ENCODE measurements at regions not wholly inside any gene's neighbourhood (a gene's known extent, or its start where the extent isn't known, plus 50 kb on each side); places are given as distances from the start of the nearest gene placed in this dataset.
"Not testable (repeated sequence)": the region's sequence is repeated elsewhere in the genome, so short reads cannot be mapped to it uniquely, and the experiment has no call there.

DNA sequence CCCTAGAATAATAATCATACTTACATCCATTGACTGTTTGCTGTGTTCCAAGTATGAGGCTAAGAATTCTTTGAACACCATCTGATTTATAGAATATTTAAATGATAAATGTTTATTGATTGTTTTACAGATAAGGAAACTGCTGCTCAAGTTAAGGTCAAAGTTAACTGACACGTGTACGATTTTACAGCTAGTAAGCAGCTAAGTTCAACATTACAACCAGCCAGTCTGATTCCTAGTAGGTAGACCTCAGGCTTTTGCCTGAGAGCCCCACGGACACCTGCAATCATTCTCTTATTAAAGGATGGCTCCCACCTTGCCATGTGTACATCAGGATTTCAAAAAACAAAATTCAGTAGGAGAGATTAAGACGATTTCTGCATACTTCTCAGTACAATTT, 141.9 kb downstream of the SPRY2 start:
- ATAC-seq (peak; percentile 42), DNase-seq (no peak)
- intact Hi-C loops (cut with DNase I, micrococcal nuclease) = no loop called here

DNA sequence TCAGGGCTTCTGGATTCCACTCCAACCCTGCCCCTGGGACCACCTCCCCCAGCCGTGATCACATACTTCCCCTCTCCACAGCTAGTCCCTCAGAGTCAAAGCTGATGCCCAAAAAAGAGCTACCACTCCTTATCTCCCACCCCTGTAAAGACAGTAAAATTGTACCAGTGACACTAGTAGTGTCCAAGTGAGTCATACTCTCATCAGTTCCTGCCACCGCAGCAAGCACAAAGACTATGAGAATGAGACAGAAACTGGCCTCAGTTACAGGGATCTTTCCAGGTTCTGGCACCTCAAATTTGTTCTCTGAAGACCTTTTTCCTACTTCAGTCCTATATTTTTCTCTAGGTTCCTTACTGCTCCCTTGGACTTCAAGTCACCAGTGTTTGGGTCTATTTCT, 144.2 kb downstream of the SPRY2 start:
- intact Hi-C loops (cut with DNase I, micrococcal nuclease) = no loop called here
- no peak for ATAC-seq

DNA sequence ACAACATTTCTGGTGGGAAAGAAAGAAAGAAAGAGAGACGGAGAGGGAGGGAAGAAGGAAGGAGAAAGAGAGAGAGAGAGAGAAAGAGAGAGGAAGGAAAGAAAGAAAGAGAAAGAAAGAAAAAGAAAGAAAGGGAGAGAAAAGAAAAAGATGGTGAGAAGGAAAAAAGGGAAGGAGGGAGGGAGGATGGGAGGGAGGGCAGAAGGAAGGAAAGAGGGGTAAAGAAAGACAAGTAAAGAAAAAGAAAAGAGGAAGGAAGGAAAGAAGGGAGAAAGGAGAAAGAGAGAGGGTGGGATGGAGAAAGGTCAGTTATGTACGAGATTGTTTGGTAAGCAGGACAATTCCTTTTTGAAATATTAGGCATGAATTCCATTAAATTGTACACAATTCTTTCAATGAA, 145.3 kb downstream of the SPRY2 start:
- intact Hi-C loops (cut with DNase I, micrococcal nuclease) = no loop called here
- no peak for ATAC-seq
- DNase-seq = no peak

More for the DNA sequence above, 144.2 kb downstream of the SPRY2 start:
- no peak for DNase-seq

DNA sequence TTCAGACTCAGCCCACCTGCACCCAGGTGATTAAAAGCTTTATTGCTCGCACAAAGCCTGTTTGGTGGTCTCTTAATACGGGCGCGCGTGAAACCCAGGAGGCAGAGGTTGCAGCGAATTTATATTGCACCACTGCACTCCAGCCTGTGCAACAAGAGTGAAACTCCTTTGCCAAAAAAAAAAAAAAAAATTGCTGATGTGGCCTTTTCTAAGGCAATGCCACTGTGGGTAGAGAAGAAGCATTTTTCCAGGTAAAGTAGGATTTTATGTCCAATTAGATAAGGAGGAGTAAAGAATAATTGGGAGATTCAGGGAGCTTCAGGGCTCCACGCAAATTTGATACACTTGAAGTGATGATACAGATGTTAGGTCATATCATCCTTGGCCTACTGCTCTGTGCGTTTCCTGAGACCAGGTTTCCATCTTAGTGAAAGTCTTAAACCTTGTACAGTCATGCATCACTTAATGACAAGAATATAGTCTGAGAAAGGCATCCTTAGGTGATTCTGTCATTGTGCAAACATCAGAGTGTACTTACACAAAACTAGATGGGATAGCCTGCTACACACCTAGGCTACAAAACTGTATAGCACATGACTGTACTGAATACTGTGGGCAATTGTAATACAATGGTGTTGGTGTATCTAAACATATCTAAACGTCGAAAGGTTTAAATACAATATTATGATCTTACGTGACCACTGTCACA, 150.9 kb downstream of the SPRY2 start:
- DNase-seq (no peak), ATAC-seq (no peak)
- intact Hi-C loops (cut with DNase I, micrococcal nuclease) = no loop called here

DNA sequence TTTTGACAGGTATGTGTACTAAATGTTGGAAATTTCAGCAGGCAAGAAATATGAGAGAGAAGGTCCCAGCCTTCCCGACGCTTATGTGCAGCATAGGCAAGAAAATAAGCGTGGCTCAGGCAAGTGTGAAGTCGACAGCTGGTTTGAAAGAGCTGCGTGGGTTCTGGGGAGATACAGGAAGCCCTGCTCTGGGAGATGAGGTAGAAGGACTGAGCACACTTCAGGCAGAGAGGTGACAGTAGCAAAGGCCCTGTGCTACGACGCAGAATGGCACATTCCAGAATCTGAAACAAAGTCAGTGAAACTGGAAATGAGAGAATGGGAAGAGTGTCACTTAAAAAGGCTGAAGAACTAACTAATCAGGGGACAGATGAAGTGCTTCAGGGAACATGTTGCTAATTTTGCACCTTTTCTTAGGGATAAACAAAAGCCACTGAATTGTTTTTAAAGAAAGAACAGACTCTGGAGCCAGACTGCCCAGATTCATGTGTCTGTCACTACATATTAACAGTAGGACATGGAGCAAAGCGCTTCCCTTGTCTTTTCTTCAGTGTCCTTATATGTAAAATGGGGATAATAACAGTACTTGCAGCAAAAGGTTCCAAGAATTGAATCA, 160.1 kb downstream of the SPRY2 start:
- no peak for DNase-seq
- ATAC-seq = no peak
- intact Hi-C loops (cut with DNase I, micrococcal nuclease) = no loop called here

DNA sequence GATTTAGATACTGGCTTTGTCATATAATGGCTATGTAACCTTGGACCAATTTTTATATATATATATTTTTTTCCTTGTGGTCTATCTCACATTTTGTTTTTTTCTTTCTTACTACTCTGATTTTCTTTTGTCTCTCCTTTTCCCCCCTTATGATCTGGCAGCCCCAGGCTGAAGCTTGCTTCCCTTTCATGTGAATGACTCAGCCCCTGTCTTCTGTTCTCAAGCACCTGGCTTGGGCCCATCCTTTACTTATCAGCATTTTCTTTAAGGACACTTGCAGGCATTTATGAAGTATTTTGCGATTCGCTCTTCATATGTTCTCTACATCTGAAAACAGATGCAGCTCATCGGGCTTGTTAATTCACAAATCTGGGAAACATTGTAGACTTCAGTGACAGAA, 163.6 kb downstream of the SPRY2 start:
- intact Hi-C loops (cut with DNase I, micrococcal nuclease) = no loop called here

DNA sequence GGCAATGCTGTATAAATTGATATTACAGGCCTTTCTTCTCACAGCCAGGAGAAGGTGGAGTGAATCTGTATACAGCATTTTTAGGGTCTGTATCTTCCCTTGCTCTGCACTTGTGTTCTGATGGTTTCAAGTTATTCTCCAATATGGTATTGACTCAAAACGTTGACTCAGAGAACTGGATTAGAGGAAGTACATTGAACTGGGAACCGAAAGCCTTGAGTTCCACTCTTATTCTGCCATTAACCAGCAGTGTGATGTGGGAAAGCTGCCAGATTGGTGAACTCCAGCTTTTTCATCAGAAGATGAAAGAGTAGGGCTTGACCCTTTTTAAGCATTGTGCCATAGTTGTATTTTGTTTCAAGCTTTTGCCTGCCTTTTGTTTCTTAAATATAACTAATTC, 167.7 kb downstream of the SPRY2 start:
- ATAC-seq = no peak
- intact Hi-C loops (cut with DNase I, micrococcal nuclease) = no loop called here

More for the DNA sequence above, 163.6 kb downstream of the SPRY2 start:
- ATAC-seq (no peak), DNase-seq (no peak)

DNA sequence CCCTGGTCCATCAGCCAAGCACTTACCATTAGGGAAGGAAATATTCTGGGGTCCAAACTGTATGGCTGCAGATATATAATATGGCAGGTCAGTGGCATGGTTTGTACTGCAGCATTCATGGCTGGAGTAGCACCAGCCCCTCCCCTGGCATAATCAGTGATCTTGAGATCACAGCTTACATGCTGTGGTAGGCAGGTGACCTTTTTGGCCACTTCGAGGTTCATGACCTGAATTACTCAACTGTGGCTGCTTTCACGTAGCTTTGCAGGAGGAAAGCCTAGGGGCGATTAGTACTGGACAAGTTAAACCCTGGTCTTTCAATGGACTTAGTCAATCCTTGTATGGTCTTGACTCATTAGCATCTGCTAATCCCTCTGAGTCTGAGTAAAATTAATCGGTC, 169.8 kb downstream of the SPRY2 start:
- ATAC-seq (no peak), DNase-seq (no peak)
- intact Hi-C loops (cut with DNase I, micrococcal nuclease) = no loop called here

More for the DNA sequence above, 167.7 kb downstream of the SPRY2 start:
- DNase-seq = peak in 1 of 2 donors; percentile 14

DNA sequence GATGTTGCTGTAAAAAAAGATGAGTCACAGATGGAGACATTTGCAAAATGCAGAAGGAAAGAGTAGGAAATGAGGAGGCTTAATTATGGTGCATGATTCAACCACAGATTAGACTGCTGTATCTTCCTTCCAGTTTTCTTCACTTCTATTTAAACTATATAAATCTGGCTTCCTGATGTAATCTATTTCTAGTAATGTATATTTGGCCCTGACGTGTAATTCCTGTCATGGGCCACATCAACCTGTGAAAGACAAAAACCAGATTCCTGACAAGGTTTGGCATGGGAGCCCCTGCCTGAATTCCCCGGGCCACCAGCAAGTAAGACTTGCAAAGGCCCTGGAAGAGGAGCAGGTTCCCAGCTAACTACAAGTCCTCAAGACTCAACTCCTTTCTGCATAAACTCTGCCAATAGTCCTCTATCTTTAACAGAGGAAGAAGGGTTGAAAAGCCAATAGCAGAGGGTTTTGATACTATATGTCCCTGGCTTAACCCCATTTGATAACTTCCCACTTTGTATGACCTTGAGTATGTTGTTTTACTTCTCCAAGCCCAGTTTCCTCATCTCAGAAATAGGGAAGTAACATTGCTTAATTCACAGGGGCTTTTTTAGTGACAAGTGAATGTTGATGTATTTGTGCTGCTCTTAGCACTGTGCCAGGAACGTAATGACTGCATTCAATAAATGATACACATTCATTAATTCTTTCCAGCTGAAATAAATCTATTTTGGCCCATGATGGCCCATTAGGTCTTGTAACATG, 172.7 kb downstream of the SPRY2 start:
- no peak for DNase-seq
- intact Hi-C loops (cut with DNase I, micrococcal nuclease) = no loop called here
- peak; percentile 26 for ATAC-seq

DNA sequence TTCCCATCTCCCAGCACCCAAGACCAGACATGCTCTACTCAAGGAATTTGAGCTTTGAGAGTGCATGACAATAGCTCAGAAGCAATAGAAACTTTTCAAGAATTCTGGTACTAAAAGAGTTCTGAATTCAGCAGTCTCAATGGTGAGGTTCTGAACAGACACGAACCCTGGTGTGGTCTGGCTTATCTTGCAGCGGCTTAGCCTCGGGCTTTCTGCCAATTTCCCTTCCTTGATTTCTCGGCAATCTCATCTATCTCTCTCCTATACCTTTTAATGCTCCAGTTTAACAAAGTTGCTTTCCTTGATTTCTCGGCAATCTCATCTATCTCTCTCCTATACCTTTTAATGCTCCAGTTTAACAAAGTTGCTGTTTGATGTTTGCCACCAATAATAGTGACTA, 174.6 kb downstream of the SPRY2 start:
- ATAC-seq = no peak
- intact Hi-C loops (cut with DNase I, micrococcal nuclease) = no loop called here
- no peak for DNase-seq

DNA sequence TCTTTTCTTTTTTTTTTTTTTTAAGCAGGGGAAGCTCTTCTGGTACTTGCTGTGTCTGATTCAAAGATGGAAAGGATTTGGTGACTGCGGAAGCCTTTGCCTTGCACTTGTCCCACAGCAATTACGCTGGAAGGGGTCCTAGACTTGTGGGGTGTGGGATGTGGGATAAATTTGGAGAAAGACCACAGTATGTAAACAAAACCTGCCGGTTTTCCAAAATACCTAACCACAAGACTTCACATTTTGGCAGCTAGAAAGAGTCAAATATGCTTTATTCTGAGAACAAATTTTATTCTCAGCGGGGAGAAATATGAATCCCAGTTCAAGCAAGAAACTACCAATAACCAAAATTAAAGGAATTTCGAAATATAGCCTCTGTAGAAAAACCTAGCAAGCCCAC, 176.5 kb downstream of the SPRY2 start:
- DNase-seq (no peak), ATAC-seq (no peak)
- intact Hi-C loops (cut with DNase I, micrococcal nuclease) = no loop called here

DNA sequence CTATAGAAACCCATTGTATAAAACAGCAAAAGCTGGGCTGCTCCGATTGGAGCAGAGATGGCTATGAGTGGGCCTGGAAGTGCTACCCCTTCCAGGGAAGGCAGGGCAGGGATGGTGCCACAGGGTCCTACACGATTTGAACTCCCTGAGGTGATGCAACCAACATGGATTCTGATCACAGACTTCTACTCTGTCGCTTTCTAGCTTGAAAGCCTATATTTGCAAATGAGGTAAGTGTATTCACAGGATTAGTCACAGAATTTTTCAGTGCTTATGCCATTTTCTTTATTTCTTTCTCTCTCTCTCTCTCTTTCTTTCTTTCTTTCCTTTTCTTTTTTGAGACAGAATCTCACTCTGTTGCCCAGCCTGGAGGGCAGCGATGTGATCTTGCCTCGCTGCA, 179.0 kb downstream of the SPRY2 start:
- DNase-seq (no peak), ATAC-seq (no peak)
- intact Hi-C loops (cut with DNase I, micrococcal nuclease) = no loop called here

DNA sequence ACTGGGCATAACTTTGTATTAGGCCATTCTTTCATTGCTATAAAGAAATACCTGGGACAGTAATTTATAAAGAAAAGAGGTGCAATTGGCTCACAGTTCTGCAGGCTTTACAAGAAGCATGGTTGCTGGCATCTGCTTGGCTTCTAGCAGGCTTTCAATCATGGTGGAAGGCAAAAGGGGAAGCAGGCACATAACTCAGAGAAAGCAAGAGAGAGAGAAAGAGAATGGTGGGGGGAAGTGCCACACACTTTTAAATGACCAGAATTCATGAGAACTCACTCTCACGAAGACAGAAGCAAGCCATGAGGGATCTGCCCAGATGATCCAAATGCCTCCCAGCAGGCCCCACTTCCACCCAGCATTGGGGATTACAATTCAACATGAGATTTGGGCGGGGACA, 179.7 kb downstream of the SPRY2 start:
- intact Hi-C loops (cut with DNase I, micrococcal nuclease) = no loop called here
- ATAC-seq = no peak
- no peak for DNase-seq

DNA sequence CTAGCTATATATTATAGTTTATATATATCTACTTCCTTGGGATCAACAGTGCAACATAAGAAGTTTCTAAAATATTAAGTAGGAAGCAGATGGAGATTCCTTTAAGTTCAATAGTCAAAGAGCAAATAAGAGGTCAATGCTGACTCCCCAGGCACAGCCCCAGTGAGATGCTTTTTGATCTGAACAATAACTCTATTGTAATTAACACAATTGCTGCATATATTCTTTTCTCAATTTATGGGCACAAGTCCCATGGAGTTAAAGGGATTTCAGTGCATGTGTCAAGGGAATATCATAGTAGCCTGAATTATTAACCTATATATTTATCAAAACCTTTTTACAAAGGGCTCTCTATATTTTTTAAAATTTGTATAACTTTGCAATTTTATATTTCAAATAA, 180.8 kb downstream of the SPRY2 start:
- ATAC-seq (no peak), DNase-seq (no peak)
- intact Hi-C loops (cut with DNase I, micrococcal nuclease) = no loop called here

DNA sequence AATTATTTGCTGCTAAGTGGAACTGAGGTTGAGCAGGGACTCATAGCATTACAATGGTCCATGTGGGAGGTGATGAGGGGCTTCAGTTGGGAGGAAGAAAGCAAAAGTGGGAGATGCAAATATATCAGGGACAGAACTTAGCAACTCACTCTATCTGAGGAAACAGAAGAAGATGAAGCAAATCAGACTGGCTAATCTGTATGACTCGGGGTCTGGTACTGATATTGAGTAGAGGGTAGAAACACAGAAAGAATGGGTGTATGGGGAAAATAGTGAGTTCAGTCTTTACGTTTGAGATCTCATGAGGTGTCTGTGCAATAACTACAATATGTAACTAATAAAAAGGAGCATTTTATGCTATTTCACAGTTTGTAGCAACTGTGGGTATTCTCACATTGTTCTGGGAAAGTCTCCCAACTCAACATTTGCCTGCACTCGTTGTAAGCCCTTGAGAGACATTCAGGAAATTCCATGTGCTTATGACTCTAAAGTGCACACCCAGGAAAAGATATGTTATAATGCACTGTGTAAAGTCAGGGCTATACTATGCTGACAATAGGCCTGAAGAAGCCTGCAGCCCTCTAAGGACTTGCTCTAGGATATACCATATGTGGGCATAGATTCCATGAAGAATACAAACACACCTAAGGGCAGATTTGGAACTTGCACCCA, 183.5 kb downstream of the SPRY2 start:
- ATAC-seq = no peak
- DNase-seq = no peak
- intact Hi-C loops (cut with DNase I, micrococcal nuclease) = no loop called here

DNA sequence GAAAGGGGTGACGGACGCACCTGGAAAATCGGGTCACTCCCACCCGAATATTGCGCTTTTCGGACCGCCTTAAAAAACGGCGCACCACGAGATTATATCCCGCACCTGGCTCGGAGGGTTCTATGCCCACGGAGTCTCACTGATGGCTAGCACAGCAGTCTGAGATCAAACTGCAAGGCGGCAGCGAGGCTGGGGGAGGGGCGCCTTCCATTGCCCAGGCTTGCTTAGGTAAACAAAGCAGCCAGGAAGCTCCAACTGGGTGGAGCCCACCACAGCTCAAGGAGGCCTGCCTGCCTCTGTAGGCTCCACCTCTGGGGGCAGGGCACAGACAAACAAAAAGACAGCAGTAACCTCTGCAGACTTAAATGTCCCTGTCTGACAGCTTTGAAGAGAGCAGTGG, 188.8 kb downstream of the SPRY2 start:
- intact Hi-C loops (cut with DNase I, micrococcal nuclease); ATAC-seq: not testable (repeated sequence)

DNA sequence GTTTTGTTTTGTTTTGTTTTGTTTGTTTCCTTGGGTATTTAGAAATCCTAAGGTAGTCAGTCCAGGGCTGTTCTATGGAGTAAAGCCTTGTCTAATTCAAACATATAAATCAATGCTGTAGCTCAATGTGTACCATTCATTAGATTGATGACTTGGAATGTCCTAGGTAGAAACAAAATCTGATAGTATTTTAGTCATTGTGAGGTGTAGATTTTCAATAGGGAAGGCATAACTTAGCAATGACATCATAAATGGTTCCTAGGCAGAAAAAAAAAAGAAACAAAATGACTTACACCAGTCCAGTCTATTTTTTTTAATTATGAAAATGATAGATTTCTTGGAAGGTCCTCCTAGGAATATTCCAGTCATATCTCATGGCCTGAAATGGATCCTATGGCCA, 189.9 kb downstream of the SPRY2 start:
- DNase-seq = no peak
- ATAC-seq = no peak
- intact Hi-C loops (cut with DNase I, micrococcal nuclease) = no loop called here

More for the DNA sequence above, 188.8 kb downstream of the SPRY2 start:
- not testable (repeated sequence) for DNase-seq

DNA sequence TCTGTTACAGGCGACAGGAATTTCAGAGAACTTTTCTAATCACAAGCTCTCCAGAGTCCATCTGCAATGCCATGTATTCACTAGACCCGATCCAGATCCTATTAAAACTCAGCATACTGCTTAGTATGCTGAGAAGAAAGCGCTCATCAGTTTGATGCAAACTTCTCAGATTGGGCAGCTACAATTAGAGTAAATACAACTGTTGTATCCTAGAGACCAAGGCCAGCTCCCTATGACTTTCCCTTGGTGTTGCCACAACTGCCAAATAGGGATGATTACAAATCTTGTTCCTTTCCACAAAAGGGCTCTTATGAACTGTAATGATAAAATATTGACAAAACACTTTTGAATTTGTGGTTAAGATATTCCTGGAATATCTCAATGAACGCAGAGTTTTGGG, 191.2 kb downstream of the SPRY2 start:
- no peak for ATAC-seq
- intact Hi-C loops (cut with DNase I, micrococcal nuclease) = no loop called here
- DNase-seq = no peak

DNA sequence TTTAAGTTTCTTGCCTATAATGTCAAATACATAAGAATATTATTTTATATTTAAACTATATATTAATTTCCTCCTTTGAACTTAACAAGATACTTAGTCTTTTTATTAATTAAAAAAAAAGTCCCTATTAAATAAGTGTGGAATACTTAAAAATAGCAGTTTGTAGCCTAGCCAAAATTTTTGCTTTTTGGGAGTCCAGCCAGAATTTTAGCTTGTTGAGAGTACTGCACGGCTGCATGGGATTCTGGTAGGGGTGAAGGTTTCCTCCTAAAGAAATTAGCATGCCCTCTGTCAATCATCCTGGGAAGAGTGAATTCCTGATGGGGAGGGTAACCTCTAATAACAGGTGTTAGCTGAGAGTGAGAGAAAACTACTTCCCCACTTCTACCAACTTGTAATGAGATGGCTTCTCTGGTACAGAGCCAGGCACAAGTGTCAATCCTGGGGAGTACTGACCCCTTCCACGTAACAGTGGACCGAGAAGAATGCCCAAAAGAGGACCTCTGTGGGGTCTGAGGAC, 195.7 kb downstream of the SPRY2 start:
- intact Hi-C loops (cut with DNase I, micrococcal nuclease) = no loop called here
- ATAC-seq (no peak), DNase-seq (no peak)
